Thyroid gland (tissue), 4 donors: ENCODE measurements at regions not wholly inside any gene's neighbourhood (a gene's known extent, or its start where the extent isn't known, plus 50 kb on each side); places are given as distances from the start of the nearest gene placed in this dataset.
"Not testable (repeated sequence)": the region's sequence is repeated elsewhere in the genome, so short reads cannot be mapped to it uniquely, and the experiment has no call there.

Source experiments
- DNase-seq, 2 donors: peaks; one replicate each; pipeline ENCODE4 v3.0.0-alpha.2; 2019
- H3K27ac ChIP-seq, 3 donors: fragments of 200-600 bp; sonication (generic); 1 replicate in 2 of 3; 2 replicates in 1 of 3; pipeline ENCODE4 v1.5.1; 2016 to 2019; ENCODE audit warnings: mild to moderate bottlenecking in 1 of 3, moderate library complexity in 1 of 3
- H3K27me3 ChIP-seq: fragments of 200-600 bp; sonication (generic); one replicate; pipeline ENCODE4 v1.5.1; 2019
- H3K36me3 ChIP-seq, 2 donors: fragments of 200-600 bp; sonication (generic); one replicate each; pipeline ENCODE4 v1.5.1; 2016 to 2019
- H3K4me1 ChIP-seq, 2 donors: fragments of 200-600 bp; sonication (generic); one replicate each; pipeline ENCODE4 v1.5.1; 2017 to 2019
- H3K4me3 ChIP-seq, 3 donors: fragments of 200-600 bp; sonication (generic); replicated peaks in 1 of 3; 1 replicate in 2 of 3; 2 replicates in 1 of 3; pipeline ENCODE4 v1.5.1; 2016; ENCODE audit warnings: mild to moderate bottlenecking in 1 of 3
- H3K9me3 ChIP-seq: fragments of 200-600 bp; sonication (generic); one replicate; pipeline ENCODE4 v1.5.1; 2017
- WGBS, 2 donors: methylation state at CpG; one replicate each; pipeline ENCODE4 v1.1.5; 2017; 5-methylcytosine and 5-hydroxymethylcytosine counted together
- intact Hi-C: fragments of 100-400 bp; cut with DNase I; formaldehyde crosslinking; loops from one replicate; pipeline ENCODE4 v1.15.1; 2023

- H3K9me3 ChIP-seq, H3K4me1 ChIP-seq, DNase-seq, intact Hi-C loops, H3K27ac ChIP-seq, H3K27me3 ChIP-seq, H3K4me3 ChIP-seq, H3K36me3 ChIP-seq: not testable (repeated sequence)
- 82 to 85% methylated on average over 1 of the region's 3 CpGs for WGBS, 2 donors
Observed at GRCh38 chr9:67210842-67211241, 218.5 kb upstream of the SPATA31A3 start.

GRCh38 chr9:67208831-67209437 is 216.6 kb upstream of the SPATA31A3 start:
- H3K27ac ChIP-seq, DNase-seq, H3K36me3 ChIP-seq, H3K4me1 ChIP-seq, intact Hi-C loops, H3K9me3 ChIP-seq, H3K27me3 ChIP-seq, H3K4me3 ChIP-seq: not testable (repeated sequence)
- 100% methylated on average over 1 of the region's 6 CpGs; no CpG with 5 or more reads in 1 of the 2 donors for WGBS, 2 donors

GRCh38 chr9:67196135-67196534 is 203.8 kb upstream of the SPATA31A3 start:
- WGBS, 2 donors: 75 to 88% methylated on average over 3 to 5 of the region's 7 CpGs
- H3K9me3 ChIP-seq, DNase-seq, H3K27me3 ChIP-seq, H3K4me1 ChIP-seq, intact Hi-C loops, H3K4me3 ChIP-seq, H3K36me3 ChIP-seq, H3K27ac ChIP-seq: not testable (repeated sequence)

GRCh38 chr9:67195357-67195756 is 203.0 kb upstream of the SPATA31A3 start:
- H3K4me1 ChIP-seq, H3K4me3 ChIP-seq, H3K9me3 ChIP-seq, H3K27ac ChIP-seq, H3K36me3 ChIP-seq, DNase-seq, H3K27me3 ChIP-seq, intact Hi-C loops: not testable (repeated sequence)
- WGBS, 2 donors: 77 to 84% methylated on average over 2 to 4 of the region's 8 CpGs

GRCh38 chr9:67179185-67179584 is 186.8 kb upstream of the SPATA31A3 start:
- 77 to 100% methylated on average over 2 of the region's 2 CpGs for WGBS, 2 donors
- intact Hi-C loops: not testable (repeated sequence)

GRCh38 chr9:67175167-67175566 is 182.8 kb upstream of the SPATA31A3 start:
- H3K36me3 ChIP-seq, H3K27me3 ChIP-seq, H3K4me1 ChIP-seq, intact Hi-C loops, H3K27ac ChIP-seq, H3K9me3 ChIP-seq, DNase-seq, H3K4me3 ChIP-seq: not testable (repeated sequence)
- WGBS, 2 donors: no CpG with 5 or more reads among the region's 5 CpGs

More at GRCh38 chr9:67179185-67179584, 186.8 kb upstream of the SPATA31A3 start:
- not testable (repeated sequence) for H3K27me3 ChIP-seq, H3K36me3 ChIP-seq, H3K27ac ChIP-seq, DNase-seq, H3K4me1 ChIP-seq, H3K9me3 ChIP-seq, H3K4me3 ChIP-seq

GRCh38 chr9:67171721-67172120 is 179.4 kb upstream of the SPATA31A3 start:
- intact Hi-C loops, H3K9me3 ChIP-seq, H3K27ac ChIP-seq, H3K4me3 ChIP-seq, DNase-seq, H3K4me1 ChIP-seq, H3K36me3 ChIP-seq, H3K27me3 ChIP-seq: not testable (repeated sequence)
- 80 to 100% methylated on average over 1 of the region's 3 CpGs for WGBS, 2 donors

- H3K4me3 ChIP-seq, H3K36me3 ChIP-seq, H3K27ac ChIP-seq, intact Hi-C loops, H3K4me1 ChIP-seq, H3K9me3 ChIP-seq, H3K27me3 ChIP-seq, DNase-seq: not testable (repeated sequence)
- WGBS, 2 donors: 75 to 88% methylated on average over 2 of the region's 4 CpGs
Observed at GRCh38 chr9:67168530-67169157, 176.3 kb upstream of the SPATA31A3 start.

GRCh38 chr9:67166335-67166734 is 174.0 kb upstream of the SPATA31A3 start:
- DNase-seq, H3K9me3 ChIP-seq, H3K27me3 ChIP-seq, H3K27ac ChIP-seq, intact Hi-C loops, H3K4me1 ChIP-seq, H3K4me3 ChIP-seq, H3K36me3 ChIP-seq: not testable (repeated sequence)

GRCh38 chr9:67162827-67163226 is 170.5 kb upstream of the SPATA31A3 start:
- H3K27me3 ChIP-seq, H3K9me3 ChIP-seq, DNase-seq, H3K36me3 ChIP-seq, H3K4me3 ChIP-seq, H3K27ac ChIP-seq, intact Hi-C loops, H3K4me1 ChIP-seq: not testable (repeated sequence)
- no CpG with 5 or more reads among the region's 1 CpG for WGBS, 2 donors

GRCh38 chr9:67155218-67155617 is 162.9 kb upstream of the SPATA31A3 start:
- H3K27ac ChIP-seq, H3K27me3 ChIP-seq, H3K36me3 ChIP-seq, H3K4me3 ChIP-seq, DNase-seq, intact Hi-C loops, H3K9me3 ChIP-seq, H3K4me1 ChIP-seq: not testable (repeated sequence)
- 85 to 92% methylated on average over 5 to 7 of the region's 9 CpGs for WGBS, 2 donors

- H3K27ac ChIP-seq, H3K36me3 ChIP-seq, H3K4me3 ChIP-seq, DNase-seq, H3K4me1 ChIP-seq, H3K9me3 ChIP-seq, H3K27me3 ChIP-seq, intact Hi-C loops: not testable (repeated sequence)
- no CpG with 5 or more reads among the region's 3 CpGs for WGBS, 2 donors
Observed at GRCh38 chr9:67153501-67153900, 161.2 kb upstream of the SPATA31A3 start.

- H3K4me3 ChIP-seq, intact Hi-C loops, H3K36me3 ChIP-seq, DNase-seq, H3K27ac ChIP-seq, H3K4me1 ChIP-seq, H3K27me3 ChIP-seq, H3K9me3 ChIP-seq: not testable (repeated sequence)
- 84 to 88% methylated on average over 3 of the region's 11 CpGs for WGBS, 2 donors
Observed at GRCh38 chr9:67142392-67143107, 150.2 kb upstream of the SPATA31A3 start.
